NCI-H2029 treated with DMSO at 0.1 percent for 48 hours (cell line): ENCODE measurements at regions not wholly inside any gene's neighbourhood (a gene's known extent, or its start where the extent isn't known, plus 50 kb on each side); places are given as distances from the start of the nearest gene placed in this dataset.

ENCODE experiments used
- DNase-seq: peaks from one replicate; lab custom pipeline; 2025; lab: John Stamatoyannopoulos, UW

GRCh38 chr4:41428601-41429279 lies 109.2 kb upstream of the LIMCH1 start:
- DNase-seq, result no peak

DNA sequence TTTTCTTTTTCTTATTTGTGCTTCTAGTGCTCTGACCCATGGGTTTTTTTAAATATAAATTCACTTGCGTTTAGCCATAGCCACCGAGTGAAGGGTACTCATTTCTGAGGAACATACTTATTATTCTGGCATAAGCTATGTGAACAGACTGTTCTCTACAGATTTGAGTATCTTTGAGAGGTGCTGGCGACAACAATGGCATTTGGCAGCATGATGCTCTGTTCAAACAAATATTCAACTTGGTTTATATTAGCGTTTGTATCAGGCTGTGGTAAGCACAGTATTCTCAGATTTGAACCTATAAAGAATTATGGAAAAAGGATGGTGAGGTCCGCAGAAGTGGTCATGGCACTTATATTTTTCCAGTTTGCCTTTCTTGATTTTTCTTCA lies 108.7 kb upstream of the LIMCH1 start:
- DNase-seq, result peak; percentile 75

DNA sequence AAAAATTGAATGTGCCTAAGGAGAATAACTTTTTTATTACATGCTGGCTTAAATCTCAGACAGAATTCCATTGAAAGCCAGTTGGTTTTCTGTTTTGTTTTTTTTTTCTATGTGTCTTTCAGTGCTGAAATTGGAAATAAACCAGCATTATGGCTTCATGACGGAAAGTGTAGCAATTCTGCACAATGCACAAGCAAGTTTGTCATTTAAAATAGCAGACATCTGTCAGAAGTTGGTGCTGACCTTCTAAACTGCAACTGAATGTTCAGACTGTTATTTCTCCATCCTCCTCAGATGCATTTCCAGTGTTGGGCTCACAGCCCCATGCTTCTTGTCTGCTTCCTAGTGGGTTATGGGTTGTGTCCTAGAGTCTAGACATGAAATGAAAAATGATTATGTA lies 107.2 kb upstream of the LIMCH1 start:
- no peak for DNase-seq

DNA sequence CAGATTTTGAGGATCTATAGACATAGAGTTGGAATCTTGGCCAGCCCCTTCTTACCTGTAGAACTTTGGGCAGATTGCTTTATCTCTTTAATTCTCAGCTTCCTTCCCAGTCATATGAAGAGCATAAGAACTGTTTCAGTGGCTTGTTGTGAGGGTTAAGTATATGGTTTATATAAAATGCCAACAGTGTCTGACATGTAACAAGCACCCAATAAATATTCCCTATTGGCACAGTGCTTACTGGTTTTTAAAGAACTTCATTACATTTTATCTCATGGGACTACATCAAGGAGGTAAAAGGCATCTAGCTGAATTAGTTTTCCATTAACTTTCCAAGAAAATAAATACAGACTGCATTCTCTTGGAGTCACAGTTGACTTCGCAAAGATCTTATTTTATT lies 106.7 kb upstream of the LIMCH1 start:
- no peak for DNase-seq

DNA sequence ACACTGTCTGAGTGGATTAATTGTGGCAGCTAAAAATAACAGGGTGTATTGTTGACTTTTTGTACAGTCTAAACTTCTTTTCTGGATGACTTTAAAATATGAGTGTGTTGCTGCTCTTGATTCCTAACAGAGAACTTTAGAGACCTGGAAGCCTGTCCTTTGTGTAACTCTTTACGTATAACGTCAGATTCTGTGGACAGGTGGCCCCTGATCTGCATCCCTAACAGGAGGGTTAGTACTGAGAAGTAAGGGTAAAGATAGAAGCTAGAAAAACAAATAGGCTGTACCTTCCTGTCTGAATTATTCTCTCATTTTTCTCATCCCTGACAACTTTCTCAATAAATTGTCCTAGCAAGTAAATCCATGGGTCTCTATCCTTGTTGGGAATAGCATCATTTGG lies 105.7 kb upstream of the LIMCH1 start:
- no peak for DNase-seq

DNA sequence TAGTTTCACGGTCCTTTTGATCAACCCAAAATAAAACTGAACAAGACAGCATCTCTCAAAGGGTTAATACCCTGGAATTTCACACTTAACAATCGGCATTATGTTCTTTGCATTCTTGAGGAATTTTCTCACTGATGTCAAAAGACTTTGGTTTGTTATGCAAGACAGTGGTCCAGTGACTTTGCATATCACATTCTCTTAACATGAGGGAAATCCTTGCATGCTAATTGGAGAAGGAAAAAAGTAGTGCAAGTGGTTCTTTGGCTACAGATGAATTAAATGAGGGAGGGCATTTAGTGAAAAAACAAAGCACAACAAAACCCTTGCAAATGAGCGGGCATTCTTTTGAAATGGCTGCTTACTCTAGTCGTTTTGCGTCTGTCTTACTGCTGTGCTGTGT lies 105.1 kb upstream of the LIMCH1 start:
- DNase-seq, result no peak

DNA sequence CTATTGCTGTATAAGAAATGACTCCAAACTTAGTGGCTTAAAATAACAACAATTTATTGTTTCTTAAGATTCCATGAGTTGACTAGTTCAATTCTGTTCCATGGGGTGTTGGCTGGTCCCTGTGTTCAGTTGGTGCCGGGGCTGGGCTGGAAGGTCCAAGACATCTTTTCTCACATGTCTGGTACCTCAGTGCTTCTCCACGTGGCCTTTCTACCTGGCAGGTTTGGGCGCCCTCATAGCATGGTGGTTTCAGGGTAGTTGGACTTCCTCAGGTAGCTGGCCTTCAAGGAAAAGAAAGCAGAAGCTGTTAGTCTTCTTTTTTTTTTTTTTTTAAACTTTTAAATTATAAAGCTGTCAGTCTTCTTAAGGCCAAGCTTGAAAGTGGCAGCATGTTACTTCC lies 104.6 kb upstream of the LIMCH1 start:
- DNase-seq, result no peak

DNA sequence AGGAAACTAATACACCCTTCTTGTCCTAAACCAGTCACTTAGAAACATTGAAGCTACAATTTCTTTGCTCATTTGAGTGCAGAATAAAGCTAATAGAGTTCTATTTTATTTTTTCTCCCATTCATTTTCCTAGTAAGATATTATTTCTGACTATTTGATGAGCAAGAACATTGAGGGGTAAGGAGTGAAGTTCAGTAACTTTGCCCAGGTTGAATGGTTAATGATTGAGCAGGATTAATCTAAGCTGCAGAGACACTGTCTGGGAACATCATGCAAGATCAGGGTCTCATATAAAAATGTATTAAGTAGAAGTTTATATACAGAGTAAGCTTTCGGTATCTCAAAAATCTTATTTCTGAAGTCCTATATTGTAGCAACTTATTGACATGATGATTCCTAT lies 102.4 kb upstream of the LIMCH1 start:
- DNase-seq, result no peak

- no peak for DNase-seq
These were observed 101.5 kb upstream of the LIMCH1 start for GRCh38 chr4:41436419-41436818.

DNA sequence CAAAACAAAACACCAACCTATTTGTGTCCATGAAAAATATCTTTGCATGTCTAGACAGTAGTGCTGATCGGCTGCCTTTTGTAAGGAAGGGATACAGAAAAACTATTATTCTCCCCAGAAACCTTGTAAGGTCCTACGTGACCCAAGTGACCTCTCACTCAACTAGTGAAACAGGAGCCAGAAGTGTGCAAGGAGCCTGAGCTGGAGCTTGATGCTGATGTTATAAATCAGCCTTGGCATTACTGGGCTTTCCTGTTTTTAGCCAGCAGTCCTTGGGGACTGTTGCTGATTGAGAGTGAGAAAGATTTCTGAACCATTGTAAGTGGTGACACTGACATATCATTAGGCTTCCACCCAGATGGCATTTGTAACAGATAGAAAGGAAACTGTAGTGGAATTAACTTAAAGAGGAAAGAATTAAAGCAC lies 100.8 kb upstream of the LIMCH1 start:
- DNase-seq, result no peak

- DNase-seq, result no peak
These were observed 99.0 kb upstream of the LIMCH1 start for GRCh38 chr4:41438931-41439297.

DNA sequence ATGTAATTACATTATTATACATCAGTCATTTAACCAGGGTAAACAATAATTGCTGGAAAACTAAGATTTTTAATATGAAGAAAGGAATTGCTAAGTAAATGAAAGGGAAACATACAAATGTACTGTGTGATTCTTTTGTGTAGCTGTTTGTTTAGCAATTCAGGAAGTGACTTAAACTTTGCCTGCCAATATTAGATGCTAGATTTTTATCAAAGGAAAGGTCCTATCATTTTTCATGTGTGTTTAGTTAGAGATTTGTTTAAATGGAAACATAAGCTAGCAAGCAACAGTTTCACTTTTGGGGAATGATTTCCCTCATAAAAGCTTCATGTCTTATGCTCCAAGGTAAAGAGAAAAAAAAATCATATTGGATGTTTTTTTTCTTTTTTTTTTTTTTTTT lies 95.1 kb upstream of the LIMCH1 start:
- DNase-seq, result peak; percentile 75

DNA sequence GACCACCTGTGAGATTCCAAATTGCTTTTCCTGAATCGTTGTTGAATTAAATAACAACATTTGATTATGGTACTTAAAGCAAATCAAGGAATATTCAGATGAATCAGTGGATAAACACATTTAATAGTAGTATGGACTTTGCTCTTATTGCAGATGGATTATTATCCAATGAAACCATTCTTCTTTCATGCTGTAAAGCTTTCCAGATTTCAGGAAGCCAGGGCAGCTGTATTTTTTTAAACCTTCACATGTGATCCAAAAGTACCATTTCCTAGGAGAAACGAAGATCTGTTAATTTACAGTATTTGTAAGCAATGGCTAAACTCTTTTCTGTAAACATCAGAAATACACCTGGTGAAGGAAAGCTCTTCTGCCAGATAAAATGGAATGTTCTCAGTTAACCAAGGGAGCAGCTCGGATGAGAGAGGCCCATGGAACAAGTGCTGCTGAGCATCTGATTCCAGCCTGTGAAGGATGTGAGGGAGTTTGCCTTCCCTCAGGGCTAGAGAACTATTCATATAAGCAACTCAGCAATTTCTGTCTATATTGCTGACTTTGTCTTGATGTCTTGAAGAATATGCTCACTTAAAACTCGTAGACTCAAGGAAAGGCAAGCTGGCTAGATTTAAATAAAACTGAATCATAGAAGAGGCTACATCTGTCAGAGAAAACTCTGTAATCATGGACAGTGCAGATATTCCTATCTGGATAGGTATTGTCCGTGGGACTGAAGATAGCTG lies 94.4 kb upstream of the LIMCH1 start:
- no peak for DNase-seq

DNA sequence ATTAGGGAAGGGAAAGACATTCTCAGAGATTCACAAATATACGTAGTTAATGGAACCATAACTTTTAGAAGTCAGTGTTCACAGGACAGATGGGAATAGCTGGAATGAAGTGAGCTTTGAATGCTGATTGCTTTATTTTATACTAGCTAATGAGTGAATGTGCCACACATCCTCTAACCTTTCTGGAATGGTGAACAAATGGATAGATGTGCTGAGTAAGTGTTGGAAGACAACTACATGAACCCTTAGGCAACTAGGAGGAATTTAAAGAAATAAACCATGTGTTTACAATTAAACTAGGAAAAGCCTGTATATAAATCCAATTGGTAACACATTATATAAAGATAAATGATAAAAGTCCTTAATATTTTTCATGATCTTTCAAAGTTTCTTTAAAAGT lies 91.6 kb upstream of the LIMCH1 start:
- DNase-seq, result no peak

- no peak for DNase-seq
These were observed 90.8 kb upstream of the LIMCH1 start for GRCh38 chr4:41446981-41447725.

DNA sequence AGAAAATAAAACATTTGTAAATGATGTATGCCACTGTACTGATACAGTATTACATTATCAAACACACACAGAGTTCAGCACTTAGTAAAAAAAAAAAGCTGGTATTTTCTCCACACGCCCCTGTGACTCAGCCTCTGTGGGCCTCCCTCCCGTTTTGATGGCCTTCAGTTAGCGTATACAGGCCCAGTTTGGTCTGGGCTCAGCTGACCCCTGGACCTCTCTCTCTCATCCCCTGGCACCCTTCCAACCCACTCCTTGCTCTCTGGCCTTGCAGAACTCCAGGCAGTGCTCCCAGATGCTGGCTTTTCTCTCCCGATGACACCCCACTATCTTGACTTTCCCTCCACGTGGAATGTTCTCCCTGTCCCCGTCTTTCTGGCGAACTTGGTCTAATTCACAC lies 89.0 kb upstream of the LIMCH1 start:
- DNase-seq, result no peak

DNA sequence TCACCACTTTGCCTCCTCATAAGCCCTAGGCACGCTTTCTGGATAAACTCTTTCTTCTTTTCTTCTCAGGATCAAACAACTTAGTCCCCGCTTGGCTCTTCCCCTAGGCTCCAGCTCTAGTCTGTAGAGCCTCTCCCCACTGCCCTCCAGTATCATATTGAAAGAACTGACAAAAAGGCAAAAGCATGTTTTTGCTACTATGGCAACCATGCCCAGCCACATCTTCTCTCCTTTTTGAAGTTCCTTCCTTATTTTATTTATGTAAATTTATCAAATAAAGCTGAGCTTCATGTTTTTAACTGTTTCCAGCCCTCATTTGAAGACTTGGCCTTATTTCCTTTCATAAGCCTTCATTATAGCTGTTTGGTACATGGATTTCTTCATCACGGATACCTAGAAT lies 86.0 kb upstream of the LIMCH1 start:
- DNase-seq, result peak; percentile 76

DNA sequence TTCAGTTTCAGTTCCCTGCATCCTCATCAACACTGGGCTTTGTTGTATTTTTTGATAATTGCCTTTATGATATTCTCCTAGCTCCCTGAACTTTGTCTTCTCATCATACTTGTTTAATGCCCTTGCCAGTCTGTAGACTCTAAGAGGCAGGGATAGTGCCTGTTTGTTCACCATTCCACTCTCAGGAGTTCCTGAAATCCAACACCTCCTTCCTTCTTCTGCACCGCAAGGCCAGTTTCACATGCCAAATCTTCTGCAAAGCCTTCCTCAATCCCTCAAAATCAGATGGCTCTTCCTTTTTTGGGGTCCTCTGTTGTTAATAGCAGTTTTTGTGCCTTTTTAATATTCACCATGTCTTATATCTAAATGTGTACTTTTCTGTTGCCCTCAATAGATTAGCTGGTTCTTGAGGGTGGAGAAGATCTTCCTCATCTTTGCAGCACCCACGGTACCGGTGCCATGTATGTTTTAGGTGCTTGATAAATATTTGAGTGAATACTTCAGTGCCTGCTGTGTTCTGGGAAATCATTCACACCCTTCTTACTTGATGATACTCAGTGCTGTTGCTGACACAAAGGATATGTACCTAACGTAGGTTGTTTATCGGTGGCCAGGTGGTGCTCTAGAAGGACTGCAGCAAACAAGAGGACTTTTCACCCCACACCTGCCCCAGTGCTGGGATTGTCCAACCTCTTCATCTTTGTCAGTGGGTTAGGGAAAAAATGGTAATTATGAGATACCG lies 85.3 kb upstream of the LIMCH1 start:
- peak; percentile 96 for DNase-seq

DNA sequence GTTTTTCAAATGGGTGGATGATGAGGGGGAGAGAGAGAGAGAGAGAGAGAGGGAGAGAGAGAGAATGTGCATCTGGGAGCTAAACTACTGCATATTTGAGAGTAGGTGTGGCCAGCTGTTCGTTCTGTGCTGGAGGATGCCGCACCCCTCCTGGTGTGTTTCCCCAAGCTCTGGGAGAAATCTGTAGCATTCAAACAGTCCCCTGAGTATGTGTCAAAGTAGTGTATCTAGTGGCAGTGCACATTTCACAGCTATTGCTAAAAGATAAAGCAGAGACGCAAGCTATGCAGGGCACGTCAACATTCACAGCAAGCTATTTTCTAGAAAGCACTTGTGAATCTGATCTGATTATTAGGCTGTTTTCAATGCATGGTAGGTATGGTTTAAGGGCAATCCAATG lies 83.5 kb upstream of the LIMCH1 start:
- DNase-seq, result peak; percentile 32

- DNase-seq, result peak; percentile 68
These were observed 82.8 kb upstream of the LIMCH1 start for GRCh38 chr4:41455206-41455605.

DNA sequence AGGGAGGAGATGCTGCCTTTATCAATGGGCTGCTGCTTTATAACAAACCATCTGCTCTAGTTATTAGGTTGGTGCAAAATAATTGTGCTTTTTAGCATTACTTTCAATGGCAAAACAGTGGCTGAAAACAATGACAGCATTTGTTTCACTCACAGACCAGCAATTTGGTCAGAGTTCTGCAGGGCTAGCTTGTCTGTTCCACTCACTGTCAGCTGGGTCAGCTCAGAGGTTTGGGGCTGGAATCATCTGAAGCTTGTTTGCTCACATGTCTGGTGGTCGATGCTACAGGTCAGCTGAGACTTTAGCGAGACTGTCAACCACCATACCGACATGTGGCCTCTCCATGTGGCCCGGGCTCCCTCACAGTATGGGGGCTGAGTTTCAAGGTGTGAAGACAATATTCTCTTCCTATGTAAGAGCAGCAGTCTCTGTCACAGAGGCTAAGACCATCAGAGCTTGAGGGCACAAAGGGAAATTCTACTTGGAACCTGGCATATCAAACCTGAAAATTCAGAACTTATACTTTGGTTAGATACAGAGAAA lies 81.3 kb upstream of the LIMCH1 start:
- DNase-seq, result no peak

GRCh38 chr4:41458689-41459088 lies 79.3 kb upstream of the LIMCH1 start:
- no peak for DNase-seq
